ENCODE measurements at regions not wholly inside any gene's neighbourhood (a gene's known extent, or its start where the extent isn't known, plus 50 kb on each side); places are given as distances from the start of the nearest gene placed in this dataset.

- DNase-seq (ENCODE audit: low read depth): no peak
- no peak for TF ChIP-seq CTCF (IDR thresholded peaks at IDR 0.05; ENCODE audit: insufficient read depth, low read length)
- no peak overlapping the region for H3K4me3 ChIP-seq (ENCODE audit: low read depth, low read length)
Measured at GRCh38 chr18:29982218-29982617, 1060.3 kb downstream of the DSC3 start.

GRCh38 chr18:29979881-29980280 is 1062.7 kb downstream of the DSC3 start:
- DNase-seq (ENCODE audit: low read depth): peak; percentile 4
- no peak overlapping the region for H3K4me3 ChIP-seq (ENCODE audit: low read depth, low read length)
- TF ChIP-seq CTCF (IDR thresholded peaks at IDR 0.05; ENCODE audit: insufficient read depth, low read length): no peak

- TF ChIP-seq CTCF (IDR thresholded peaks at IDR 0.05; ENCODE audit: insufficient read depth, low read length): no peak
Measured at GRCh38 chr18:29969876-29970275, 1072.7 kb downstream of the DSC3 start.

GRCh38 chr18:29962579-29962978 is 1080.0 kb downstream of the DSC3 start:
- no peak overlapping the region for H3K4me3 ChIP-seq (ENCODE audit: low read depth, low read length)
- TF ChIP-seq CTCF (IDR thresholded peaks at IDR 0.05; ENCODE audit: insufficient read depth, low read length): no peak
- no peak for DNase-seq (ENCODE audit: low read depth)

More at GRCh38 chr18:29969876-29970275, 1072.7 kb downstream of the DSC3 start:
- DNase-seq (ENCODE audit: low read depth): no peak
- H3K4me3 ChIP-seq (ENCODE audit: low read depth, low read length): no peak overlapping the region

GRCh38 chr18:29960539-29960938 is 1082.0 kb downstream of the DSC3 start:
- DNase-seq (ENCODE audit: low read depth): no peak
- H3K4me3 ChIP-seq (ENCODE audit: low read depth, low read length): no peak overlapping the region
- no peak for TF ChIP-seq CTCF (IDR thresholded peaks at IDR 0.05; ENCODE audit: insufficient read depth, low read length)

- no peak for DNase-seq (ENCODE audit: low read depth)
Measured at GRCh38 chr18:29930231-29930630, 1112.3 kb downstream of the DSC3 start.

More at GRCh38 chr18:29930231-29930630, 1112.3 kb downstream of the DSC3 start:
- no peak for TF ChIP-seq CTCF (IDR thresholded peaks at IDR 0.05; ENCODE audit: insufficient read depth, low read length)
- H3K4me3 ChIP-seq (ENCODE audit: low read depth, low read length): no peak overlapping the region
